Spleen (tissue), 11 donors: ENCODE measurements at regions not wholly inside any gene's neighbourhood (a gene's known extent, or its start where the extent isn't known, plus 50 kb on each side); places are given as distances from the start of the nearest gene placed in this dataset.
"Not testable (repeated sequence)": the region's sequence is repeated elsewhere in the genome, so short reads cannot be mapped to it uniquely, and the experiment has no call there.

ENCODE experiments used
- DNase-seq: peaks from one replicate; pipeline ENCODE4 v3.0.0-alpha.2; 2020
- H3K27ac ChIP-seq, 8 donors: fragments of 200-600 bp; sonication (generic) in 7 of 8; 1 replicate in 4 of 8; 2 replicates in 4 of 8; pipeline versions ENCODE4 v1.5.0 to v1.8.0; 2016 to 2021; ENCODE audit warnings: inconsistent platforms in 4 of 8, mild to moderate bottlenecking in 4 of 8, moderate library complexity in 1 of 8
- H3K27me3 ChIP-seq, 7 donors: fragments of 200-600 bp; sonication (generic) in 6 of 7; replicated peaks in 1 of 7; 1 replicate in 4 of 7; 2 replicates in 3 of 7; pipeline versions ENCODE4 v1.5.0 to v1.8.0; 2016 to 2021; ENCODE audit warnings: inconsistent platforms in 3 of 7, mild to moderate bottlenecking in 1 of 7
- H3K36me3 ChIP-seq, 6 donors: fragments of 200-600 bp; sonication (generic) in 5 of 6; 1 replicate in 4 of 6; 2 replicates in 2 of 6; pipeline versions ENCODE4 v1.5.0 to v1.8.0; 2016 to 2021; ENCODE audit warnings: inconsistent platforms in 2 of 6
- H3K4me1 ChIP-seq, 6 donors: fragments of 200-600 bp; sonication (generic) in 5 of 6; 1 replicate in 3 of 6; 2 replicates in 3 of 6; pipeline versions ENCODE4 v1.5.0 to v1.8.0; 2016 to 2021; ENCODE audit warnings: inconsistent platforms in 3 of 6
- H3K4me3 ChIP-seq, 8 donors: fragments of 200-600 bp; sonication (generic) in 7 of 8; 1 replicate in 4 of 8; 2 replicates in 4 of 8; pipeline versions ENCODE4 v1.5.0 to v1.8.0; 2016 to 2021; ENCODE audit warnings: inconsistent platforms in 4 of 8, mild to moderate bottlenecking in 4 of 8, moderate library complexity in 2 of 8
- H3K9me3 ChIP-seq, 8 donors: fragments of 200-600 bp; sonication (generic) in 7 of 8; 1 replicate in 4 of 8; 2 replicates in 4 of 8; pipeline versions ENCODE4 v1.5.0 to v1.8.0; 2016 to 2021; ENCODE audit warnings: inconsistent platforms in 4 of 8
- POLR2A ChIP-seq, 3 donors: fragments of 450-650 bp; IDR thresholded peaks; one replicate each; pipeline ENCODE4 v1.5.1; 2017; ENCODE audit warnings: antibody characterized with exemption in 3 of 3, mild to moderate bottlenecking in 1 of 3
- POLR2AphosphoS5 ChIP-seq, 3 donors: sonication (generic); formaldehyde crosslinking; IDR thresholded peaks; one replicate each; pipeline ENCODE4 v1.5.1; 2017; ENCODE audit warnings: antibody characterized with exemption in 3 of 3
- WGBS, 5 donors: extraction: QIAGEN DNeasy Blood & Tissue Kit in 3 of 5; methylation state at CpG; one replicate each; pipeline versions ENCODE4 v1.1.5 to v1.1.7; 2013 to 2018; 5-methylcytosine and 5-hydroxymethylcytosine counted together
- intact Hi-C: fragments of 100-400 bp; cut with DNase I; formaldehyde crosslinking; loops from one replicate; pipeline ENCODE4 v1.15.0; 2023; ENCODE audit warnings: low total_unique reads
- TF ChIP-seq, protein P1 (sequence below), 11 experiments: fragments of 200-600 bp in 7 of 11; fragments of 450-650 bp in 4 of 11; sonication (generic) in 4 of 11; IDR thresholded peaks in 8 of 11; conservative IDR thresholded peaks in 3 of 11; 1 replicate in 7 of 11; 2 replicates in 4 of 11; pipeline versions ENCODE4 v1.4.0 to v1.8.0; 2016 to 2021; ENCODE audit warnings: antibody characterized with exemption in 11 of 11, inconsistent platforms in 4 of 11, mild to moderate bottlenecking in 1 of 11
- donor health status: healthy with polysubstance abuse.
- donor health status: DM: no; HTN: no; CAD: no; lungs with moderate emphysema.
- donor health status: DM: no; HTN: no; CAD: no.
- donor health status: Bipolar disorder and iron deficiency.
- donor health status: healthy.
- donor health status: DM: no; HTN: no; CAD: no.
- donor health status: DM: yes; HTN: yes; CAD: no.

DNA sequence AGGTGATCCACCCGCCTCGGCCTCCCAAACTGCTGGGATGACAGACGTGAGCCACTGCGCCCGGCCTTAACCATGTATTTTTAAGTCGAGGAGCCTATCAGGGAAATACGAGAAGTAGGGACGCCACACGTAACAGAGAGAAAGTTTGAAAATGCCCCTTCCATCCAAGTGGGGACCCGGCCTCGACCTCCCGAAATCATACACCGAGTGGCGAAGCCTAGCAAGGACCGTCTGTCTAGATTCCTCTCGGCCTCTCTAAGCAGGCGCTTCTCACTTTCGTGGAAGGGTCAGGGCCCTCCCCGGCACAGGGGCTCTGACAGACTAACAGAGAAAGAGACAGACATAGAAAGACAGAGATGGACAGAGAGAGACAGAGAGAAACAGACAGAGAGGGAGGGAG, 1503.6 kb upstream of the DEFB115 start:
- H3K27ac ChIP-seq, intact Hi-C loops, H3K4me3 ChIP-seq, H3K36me3 ChIP-seq, H3K4me1 ChIP-seq: not testable (repeated sequence)
- peaks cover 0 to 44% (median 10%) of the 10 kb centered on the region in 8 donors for H3K9me3 ChIP-seq
- peaks cover 0 to 12% (median 0%) of the 10 kb centered on the region in 7 donors for H3K27me3 ChIP-seq
- WGBS, 5 donors = 70 to 87% (median 83%) methylated on average over 19 of the region's 19 CpGs
- peak; percentile 30 for DNase-seq

DNA sequence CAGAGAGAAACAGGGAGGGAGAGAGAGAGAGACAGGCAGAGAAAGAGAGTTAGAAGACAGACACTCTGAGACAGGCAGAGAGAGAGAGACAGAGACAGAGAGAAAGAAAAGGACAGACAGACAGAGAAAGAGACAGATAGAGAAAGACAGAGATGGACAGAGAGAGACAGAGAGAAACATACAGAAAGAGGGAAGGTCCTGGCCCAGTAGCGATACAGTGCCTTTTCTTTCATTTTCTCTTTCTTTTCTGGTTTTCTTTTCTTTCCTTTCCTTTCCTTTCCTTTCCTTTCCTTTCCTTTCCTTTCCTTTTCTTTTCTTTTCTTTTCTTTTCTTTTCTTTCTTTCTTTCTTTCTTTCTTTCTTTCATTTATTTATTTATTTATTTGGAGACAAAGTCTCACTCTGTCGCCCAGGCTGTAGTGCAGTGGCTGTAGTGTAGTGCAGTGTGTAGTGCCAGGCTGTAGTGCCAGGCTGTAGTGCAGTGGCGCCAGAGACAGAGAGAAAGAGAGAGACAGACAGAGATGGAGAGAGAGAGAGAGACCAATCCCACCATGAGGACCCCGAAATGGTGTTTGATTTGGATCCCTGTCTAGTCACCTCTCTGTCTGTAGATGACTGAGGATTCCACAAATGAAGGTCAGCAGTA, 1501.5 kb upstream of the DEFB115 start:
- H3K4me1 ChIP-seq, H3K27ac ChIP-seq, intact Hi-C loops, H3K36me3 ChIP-seq, H3K4me3 ChIP-seq, DNase-seq: not testable (repeated sequence)
- H3K9me3 ChIP-seq = peaks cover 0 to 39% (median 10%) of the 10 kb centered on the region in 8 donors
- H3K27me3 ChIP-seq = peaks cover 0 to 12% (median 0%) of the 10 kb centered on the region in 7 donors
- WGBS, 5 donors = 80 to 83% (median 81%) methylated on average over 4 of the region's 4 CpGs

DNA sequence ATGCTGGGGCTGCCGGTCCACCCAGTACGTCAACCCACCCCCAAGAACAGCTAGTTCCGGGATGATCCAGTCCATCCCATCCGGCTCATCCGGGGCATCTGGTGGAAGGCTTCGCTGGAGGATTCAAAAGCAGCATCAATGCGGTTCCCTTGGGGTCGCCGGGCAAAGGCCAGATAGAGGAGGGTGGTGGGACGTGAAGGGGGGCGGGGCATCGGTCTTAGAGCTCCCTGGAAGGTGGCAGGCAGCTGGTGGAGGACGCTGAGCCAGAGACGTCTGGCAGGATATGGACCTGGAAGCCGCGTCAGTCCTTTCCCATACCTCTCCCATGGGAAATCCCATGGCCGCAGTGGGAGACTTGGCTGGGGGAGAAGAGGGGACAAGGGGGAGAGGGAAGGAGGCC, 1500.8 kb upstream of the DEFB115 start:
- H3K27me3 ChIP-seq = peaks cover 0 to 18% (median 0%) of the 10 kb centered on the region in 7 donors
- DNase-seq = no peak
- WGBS, 5 donors = 76 to 87% (median 84%) methylated on average over 17 of the region's 17 CpGs
- TF ChIP-seq POLR2A (IDR thresholded peaks at IDR 0.05) = no peak
- TF ChIP-seq, protein P1, sequence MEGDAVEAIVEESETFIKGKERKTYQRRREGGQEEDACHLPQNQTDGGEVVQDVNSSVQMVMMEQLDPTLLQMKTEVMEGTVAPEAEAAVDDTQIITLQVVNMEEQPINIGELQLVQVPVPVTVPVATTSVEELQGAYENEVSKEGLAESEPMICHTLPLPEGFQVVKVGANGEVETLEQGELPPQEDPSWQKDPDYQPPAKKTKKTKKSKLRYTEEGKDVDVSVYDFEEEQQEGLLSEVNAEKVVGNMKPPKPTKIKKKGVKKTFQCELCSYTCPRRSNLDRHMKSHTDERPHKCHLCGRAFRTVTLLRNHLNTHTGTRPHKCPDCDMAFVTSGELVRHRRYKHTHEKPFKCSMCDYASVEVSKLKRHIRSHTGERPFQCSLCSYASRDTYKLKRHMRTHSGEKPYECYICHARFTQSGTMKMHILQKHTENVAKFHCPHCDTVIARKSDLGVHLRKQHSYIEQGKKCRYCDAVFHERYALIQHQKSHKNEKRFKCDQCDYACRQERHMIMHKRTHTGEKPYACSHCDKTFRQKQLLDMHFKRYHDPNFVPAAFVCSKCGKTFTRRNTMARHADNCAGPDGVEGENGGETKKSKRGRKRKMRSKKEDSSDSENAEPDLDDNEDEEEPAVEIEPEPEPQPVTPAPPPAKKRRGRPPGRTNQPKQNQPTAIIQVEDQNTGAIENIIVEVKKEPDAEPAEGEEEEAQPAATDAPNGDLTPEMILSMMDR (IDR thresholded peaks at IDR 0.05 in 8 of 11, conservative IDR thresholded peaks at IDR 0.05 in 3 of 11) = no peak
- no peak for TF ChIP-seq POLR2AphosphoS5 (IDR thresholded peaks at IDR 0.05)
- intact Hi-C loops = no loop called here
- no peak overlapping the region for H3K4me3 ChIP-seq
- no peaks in the 10 kb centered on the region for H3K36me3 ChIP-seq
- no peak overlapping the region for H3K27ac ChIP-seq
- H3K9me3 ChIP-seq = peaks cover 0 to 44% (median 13%) of the 10 kb centered on the region in 8 donors
- H3K4me1 ChIP-seq = no peaks in the 10 kb centered on the region

DNA sequence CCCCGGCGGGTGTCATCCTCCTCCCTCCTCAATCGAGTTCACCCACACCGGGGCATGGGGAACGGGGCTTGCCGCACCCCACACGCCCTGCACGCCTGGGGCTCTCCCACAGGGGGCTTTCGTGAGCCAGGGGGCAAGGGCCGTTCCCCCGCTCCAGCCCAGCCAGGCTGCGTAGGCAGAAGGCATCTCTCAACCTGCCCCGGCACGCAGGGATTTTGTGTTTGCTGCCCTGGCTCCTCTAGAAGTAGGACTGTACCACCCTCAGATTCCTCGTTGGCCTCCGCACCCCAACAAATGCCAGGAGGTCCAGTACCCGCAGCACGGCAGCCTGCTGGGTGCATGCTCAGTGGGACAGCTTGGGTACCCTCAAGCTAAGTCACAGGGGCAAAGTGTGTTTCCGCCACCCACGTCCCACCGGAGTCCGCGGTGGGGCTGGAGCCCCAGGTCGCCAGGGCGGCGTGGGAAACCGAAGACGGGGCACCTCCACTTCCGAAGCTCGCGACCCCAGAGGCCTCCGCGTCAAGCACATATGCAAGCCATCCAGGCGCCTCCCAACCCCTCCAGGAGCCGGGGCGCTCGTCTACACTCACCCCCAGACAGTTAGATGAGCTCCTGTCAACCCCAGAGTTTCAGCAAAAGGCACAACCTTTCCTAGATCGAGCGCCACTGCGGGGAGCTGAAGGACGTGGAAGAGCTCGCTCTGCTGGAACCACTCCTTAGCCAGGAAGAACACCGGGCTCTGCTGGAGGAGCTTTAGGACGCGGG, 1495.7 kb upstream of the DEFB115 start:
- H3K9me3 ChIP-seq = peaks cover 0 to 47% (median 11%) of the 10 kb centered on the region in 8 donors
- DNase-seq, H3K4me3 ChIP-seq, H3K27ac ChIP-seq, intact Hi-C loops, H3K4me1 ChIP-seq, H3K36me3 ChIP-seq: not testable (repeated sequence)
- peaks cover 0 to 43% (median 0%) of the 10 kb centered on the region in 7 donors for H3K27me3 ChIP-seq
- WGBS, 5 donors = 42 to 63% (median 47%) methylated on average over 24 to 45 of the region's 45 CpGs

DNA sequence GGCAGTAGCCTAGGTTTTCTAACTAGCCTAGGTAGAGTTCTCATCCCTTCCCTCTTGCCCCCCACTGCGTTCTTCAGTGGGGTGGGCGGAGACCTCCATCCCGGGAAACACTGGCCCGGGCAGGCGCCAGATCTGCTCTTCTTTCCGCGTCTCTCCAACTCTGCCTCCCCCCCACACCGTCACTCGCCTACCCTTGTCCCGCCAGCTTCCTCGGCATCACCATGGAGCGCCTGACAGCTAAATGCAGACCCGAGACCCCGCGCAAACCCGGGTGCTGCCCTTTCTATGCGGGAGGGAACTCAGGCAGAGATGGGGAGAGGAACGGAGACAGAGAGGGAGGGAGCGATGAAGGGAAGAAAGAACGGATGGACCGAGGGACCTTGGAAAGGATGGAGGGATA, 1494.8 kb upstream of the DEFB115 start:
- DNase-seq = no peak
- no peak overlapping the region for H3K27ac ChIP-seq
- H3K4me3 ChIP-seq = no peak overlapping the region
- peaks cover 0 to 41% (median 8%) of the 10 kb centered on the region in 8 donors for H3K9me3 ChIP-seq
- TF ChIP-seq POLR2AphosphoS5 (IDR thresholded peaks at IDR 0.05) (no peak), POLR2A (IDR thresholded peaks at IDR 0.05) (no peak)
- TF ChIP-seq, protein P1 (IDR thresholded peaks at IDR 0.05 in 8 of 11, conservative IDR thresholded peaks at IDR 0.05 in 3 of 11) = no peak
- intact Hi-C loops = no loop called here
- no peaks in the 10 kb centered on the region for H3K36me3 ChIP-seq
- H3K4me1 ChIP-seq = no peaks in the 10 kb centered on the region
- WGBS, 5 donors = 16 to 53% (median 26%) methylated on average over 21 of the region's 21 CpGs
- H3K27me3 ChIP-seq = peaks cover 0 to 43% (median 0%) of the 10 kb centered on the region in 7 donors
